ENCODE measurements at regions not wholly inside any gene's neighbourhood (a gene's known extent, or its start where the extent isn't known, plus 50 kb on each side); places are given as distances from the start of the nearest gene placed in this dataset.
"Not testable (repeated sequence)": the region's sequence is repeated elsewhere in the genome, so short reads cannot be mapped to it uniquely, and the experiment has no call there.

DNA sequence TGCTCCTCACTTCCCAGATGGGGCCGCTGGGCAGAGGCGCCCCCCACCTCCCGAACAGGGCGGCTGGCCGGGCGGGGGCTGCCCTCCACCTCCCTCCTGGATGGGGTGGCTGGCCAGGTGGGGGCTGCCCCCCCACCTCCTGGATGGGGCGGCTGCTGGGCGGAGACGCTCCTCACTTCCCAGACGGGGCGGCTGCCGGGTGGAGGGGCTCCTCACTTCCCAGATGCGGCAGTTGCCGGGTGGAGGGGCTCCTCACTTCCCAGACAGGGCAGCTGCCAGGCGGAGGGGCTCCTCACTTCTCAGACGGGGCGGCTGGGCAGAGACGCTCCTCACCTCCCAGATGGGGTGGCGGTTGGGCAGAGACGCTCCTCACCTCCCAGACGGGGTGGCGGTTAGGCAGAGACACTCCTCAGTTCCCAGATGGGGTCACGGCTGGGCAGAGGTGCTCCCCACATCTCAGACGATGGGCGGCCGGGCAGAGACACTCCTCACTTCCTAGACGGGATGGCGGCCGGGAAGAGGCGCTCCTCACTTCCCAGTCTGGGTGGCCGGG, 428.8 kb downstream of the FGF13 start:
- not testable (repeated sequence) for DNase-seq

DNA sequence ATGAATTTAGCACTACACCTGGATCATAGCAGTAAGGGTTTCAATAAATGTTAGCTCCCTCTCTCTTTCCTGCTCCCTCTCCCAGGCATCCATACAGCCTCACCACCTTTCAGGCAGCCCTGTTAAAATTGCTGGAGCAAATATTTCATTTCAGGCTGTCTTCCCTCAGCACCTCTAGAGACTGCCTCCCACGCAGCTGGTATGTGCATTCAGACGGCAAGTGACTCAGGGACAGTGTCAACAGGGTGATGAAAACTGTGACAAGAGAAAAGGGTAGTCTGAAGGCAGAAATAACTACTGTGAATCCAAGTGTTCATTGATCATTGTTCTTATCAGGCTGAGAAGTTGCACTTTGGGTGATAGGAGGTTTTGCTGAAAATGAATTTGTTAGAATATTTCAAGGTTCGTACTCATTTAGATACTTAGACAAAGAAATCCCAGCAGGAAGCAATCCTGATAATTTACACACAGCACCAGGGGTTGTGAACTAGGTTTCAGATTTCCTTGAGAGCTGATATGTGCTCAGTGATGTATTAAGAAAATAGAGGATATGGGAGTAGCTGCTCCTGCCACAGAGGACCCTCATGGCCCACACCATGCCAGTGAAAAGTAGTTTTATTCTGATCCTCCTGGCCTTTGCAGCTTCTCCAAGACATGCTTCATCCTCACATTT, 424.2 kb downstream of the FGF13 start:
- no peak for DNase-seq

DNA sequence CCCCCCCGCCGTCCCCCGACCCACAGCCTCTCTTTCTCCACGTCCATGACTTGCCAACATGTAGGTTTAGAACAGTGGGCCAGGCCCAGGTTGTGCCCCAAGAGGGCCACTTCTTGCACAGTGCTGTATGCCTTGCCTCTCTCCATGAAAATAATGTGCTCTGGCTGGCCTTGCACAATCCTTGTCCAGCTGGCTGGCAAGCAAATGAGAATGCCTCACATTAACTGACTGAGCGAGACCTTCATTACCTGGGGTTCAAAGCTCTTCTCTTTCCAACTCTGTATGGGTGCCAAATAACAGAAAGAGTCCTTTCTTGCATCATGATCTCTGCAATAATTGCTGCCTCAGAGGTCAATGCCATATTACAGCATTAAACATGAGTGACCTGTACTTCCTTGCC, 416.6 kb downstream of the FGF13 start:
- DNase-seq: no peak

DNA sequence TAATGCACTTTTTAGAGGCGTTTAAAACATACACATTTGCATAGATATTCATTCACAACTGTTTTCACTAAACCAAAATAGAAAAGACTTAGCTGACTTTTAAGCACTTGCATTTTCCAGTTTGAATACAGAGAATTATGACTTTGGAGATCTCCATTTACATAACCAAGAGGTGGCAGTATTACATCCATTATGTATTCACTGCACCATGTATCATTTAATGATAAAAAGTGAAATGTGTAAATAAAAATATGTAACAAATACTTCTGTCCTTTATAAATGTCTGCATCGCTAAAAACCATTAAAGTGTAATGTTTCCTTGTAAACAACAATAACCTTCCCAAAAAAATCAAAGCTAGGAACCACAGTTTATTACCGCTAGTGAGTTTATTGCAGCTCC, 413.2 kb downstream of the FGF13 start:
- DNase-seq: peak in 1 of 3 donors; percentile 15

DNA sequence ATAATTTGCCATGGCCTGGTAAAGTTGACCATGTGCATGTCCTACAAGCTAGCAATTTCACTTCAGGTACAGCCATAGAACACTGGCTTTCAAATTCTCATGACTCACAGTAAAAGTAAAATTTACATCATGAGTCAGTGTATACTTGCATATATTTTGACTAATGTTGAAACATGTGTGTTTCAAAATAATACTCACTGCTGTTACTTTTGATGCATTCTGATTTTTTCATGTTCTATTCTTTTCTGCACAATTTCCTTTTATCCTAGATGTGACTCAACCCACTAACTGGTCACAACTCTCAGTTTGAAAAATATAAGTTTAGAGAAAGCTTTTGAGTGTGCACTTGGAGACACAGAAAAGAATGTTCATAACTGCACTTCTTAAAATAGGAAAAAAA, 365.7 kb downstream of the FGF13 start:
- no peak for DNase-seq

DNA sequence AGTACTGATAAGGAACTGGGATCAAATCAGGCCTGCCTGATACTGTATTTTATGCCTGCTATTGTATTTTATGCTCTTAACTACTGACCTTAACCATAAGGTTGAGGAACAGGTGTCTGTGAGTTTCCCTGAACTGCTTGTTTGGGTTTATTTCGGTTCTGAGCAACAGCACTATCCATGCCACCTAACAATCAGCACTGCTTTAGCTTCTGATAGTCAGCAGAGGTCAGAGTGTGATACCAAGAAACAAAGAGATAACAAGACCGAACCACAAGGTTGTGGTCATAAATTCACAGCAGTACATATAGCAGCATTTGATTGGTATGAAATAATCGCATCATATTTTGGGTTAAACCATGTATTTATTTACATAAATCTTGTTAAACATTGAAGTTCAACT, 362.2 kb downstream of the FGF13 start:
- DNase-seq: no peak

DNA sequence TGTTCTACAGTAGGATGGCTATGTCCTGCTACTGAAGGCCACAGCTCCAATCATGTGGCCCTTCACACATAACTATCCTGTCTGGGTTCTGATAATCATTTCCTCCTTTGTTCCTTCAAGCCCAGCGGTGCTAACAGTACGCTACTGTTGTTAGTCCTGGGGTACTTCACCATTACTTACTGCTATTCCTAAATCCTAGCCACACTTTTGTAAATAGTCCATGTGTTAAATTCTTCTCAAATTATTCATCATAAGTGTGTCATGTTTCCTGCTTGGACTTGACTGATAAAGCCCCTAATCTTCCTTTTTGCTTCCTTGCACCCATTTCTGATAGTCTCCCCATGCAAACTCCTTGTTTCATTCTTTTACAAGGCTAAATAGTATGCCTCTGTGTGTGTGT, 332.6 kb downstream of the FGF13 start:
- DNase-seq: no peak

DNA sequence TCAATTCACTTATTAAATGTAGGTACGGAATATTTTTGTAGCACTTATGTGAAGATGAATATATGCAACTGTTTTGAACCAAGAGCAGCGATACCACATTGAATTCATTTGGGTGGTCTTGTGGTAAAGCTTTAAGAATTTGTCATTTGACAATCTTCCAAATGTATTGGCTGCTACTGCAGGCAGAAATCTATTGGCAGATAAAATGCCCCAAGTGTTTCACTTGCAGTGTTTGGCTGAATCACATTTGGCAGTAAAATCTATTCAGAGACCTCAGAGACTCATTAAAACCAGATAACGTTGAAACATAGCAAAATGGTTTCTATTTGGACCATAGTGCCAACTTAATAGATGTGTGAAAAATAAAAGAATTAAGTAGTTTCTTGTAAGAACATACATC, 303.4 kb downstream of the FGF13 start:
- DNase-seq: peak in 1 of 3 donors; percentile 3

DNA sequence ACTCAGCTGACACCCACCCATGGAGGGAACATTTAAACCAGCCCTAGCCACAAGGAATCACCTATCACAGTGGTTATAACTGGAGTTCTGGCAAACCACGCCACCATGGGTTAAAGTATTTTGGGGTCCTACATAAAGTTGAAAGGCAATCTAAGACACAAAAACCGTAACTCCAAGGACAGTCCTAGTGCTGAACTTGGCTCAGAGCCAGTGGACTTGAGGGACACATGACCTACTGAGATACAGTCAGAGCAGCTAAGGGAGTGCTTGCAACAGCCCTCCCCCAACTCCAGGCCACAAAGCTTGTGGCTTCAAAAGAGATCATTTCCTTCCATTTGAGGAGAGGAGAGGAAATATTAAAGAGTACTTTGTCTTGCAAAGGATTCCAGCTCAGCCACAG, 300.5 kb downstream of the FGF13 start:
- peak in 1 of 3 donors; percentile 4 for DNase-seq

All from muscle of back (tissue), 3 donors.